RWPE1 (cell line): ENCODE measurements at regions not wholly inside any gene's neighbourhood (a gene's known extent, or its start where the extent isn't known, plus 50 kb on each side); places are given as distances from the start of the nearest gene placed in this dataset.

Source experiments
- CTCF ChIA-PET: fragments of 350-600 bp; sonication (Branson Sonifier 250); formaldehyde crosslinking; extraction: SDS; loops from one replicate; lab custom pipeline; 2021; lab: Yijun Ruan, JAX
- POLR2A ChIA-PET: fragments of 400-600 bp; formaldehyde crosslinking; extraction: SDS; loops from one replicate; lab custom pipeline; 2020; ENCODE audit warnings: antibody characterized with exemption; ENCODE audit not compliant: low non-redundant PET; lab: Yijun Ruan, JAX
- DNase-seq: peaks from one replicate; pipeline ENCODE4 v3.0.0; 2012; ENCODE audit warnings: low spot score
- H3K27ac ChIP-seq: fragments of 450-650 bp; 2 replicates; pipeline ENCODE4 v1.5.1; 2017
- CTCF ChIP-seq: fragments of 450-650 bp; conservative IDR thresholded peaks from 2 replicates; pipeline ENCODE4 v1.5.1; 2017; ENCODE audit warnings: low read depth, mild to moderate bottlenecking

DNA sequence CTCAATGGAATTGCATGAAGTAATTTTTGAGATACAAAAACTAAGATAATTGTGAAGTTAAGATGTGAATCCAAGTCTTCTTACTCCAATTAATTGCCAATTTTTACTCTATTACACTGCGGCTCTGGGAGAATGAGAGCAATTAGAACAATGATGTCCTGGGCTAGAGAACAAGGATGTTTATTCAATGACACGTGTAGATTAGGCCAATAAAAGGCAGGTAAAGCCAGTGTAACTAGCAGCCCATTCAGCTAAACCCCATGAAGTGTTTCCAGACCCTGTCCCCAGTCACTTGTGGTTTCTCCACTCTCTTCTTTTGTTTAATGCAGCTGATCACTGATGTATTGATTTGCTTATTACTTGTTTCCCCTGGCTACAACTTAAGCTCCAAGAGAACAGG lies 381.1 kb upstream of the ARHGEF26 start:
- no peak overlapping the region for H3K27ac ChIP-seq
- DNase-seq: no peak
- ChIA-PET CTCF (interaction anchor here (0.6 to 0.9 kb wide), 2 partner anchors 11 to 125 kb away, joined by 3 to 4 read pairs; no protein-coding TSS in a partner anchor), POLR2A (no interaction called here)
- TF ChIP-seq CTCF: no peak

GRCh38 chr3:153744889-153745288 lies 376.3 kb upstream of the ARHGEF26 start:
- no peak for DNase-seq
- TF ChIP-seq CTCF: no peak
- ChIA-PET CTCF (no interaction called here), POLR2A (no interaction called here)
- no peak overlapping the region for H3K27ac ChIP-seq

- ChIA-PET POLR2A (no interaction called here), CTCF (no interaction called here)
- no peak overlapping the region for H3K27ac ChIP-seq
- no peak for TF ChIP-seq CTCF
- DNase-seq: no peak
Observed at GRCh38 chr3:153746211-153746610, 375.0 kb upstream of the ARHGEF26 start.

DNA sequence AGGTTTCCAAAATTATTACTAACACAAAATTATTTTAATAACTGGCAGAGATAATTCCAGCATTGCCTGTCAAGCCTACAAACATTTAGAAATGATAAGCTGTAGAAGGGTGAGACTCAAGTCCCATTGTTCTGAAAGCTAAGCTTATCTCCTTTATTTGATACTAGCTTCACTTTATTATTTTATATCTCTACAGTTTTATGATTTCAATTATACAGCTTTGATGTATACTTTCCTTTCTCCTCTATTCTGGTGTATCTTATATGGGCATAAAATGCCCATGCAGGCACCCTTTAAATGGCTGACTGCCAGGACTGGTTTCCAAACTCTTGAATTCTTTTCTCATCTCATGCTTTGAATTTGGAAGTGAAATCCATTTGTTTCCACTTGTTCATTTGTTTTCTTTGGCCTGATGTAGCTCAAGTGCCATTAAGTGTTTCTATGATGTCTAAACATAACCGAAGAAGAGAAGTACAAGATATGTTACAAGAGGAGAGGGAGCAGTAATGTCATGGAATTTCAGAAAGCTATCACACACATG lies 372.1 kb upstream of the ARHGEF26 start:
- DNase-seq: no peak
- TF ChIP-seq CTCF: no peak
- ChIA-PET POLR2A (no interaction called here), CTCF (interaction anchor here (0.5 to 0.9 kb wide), 3 partner anchors 16 to 159 kb away, joined by 3 read pairs; no protein-coding TSS in a partner anchor)
- H3K27ac ChIP-seq: no peak overlapping the region

- H3K27ac ChIP-seq: no peak overlapping the region
- POLR2A ChIA-PET: no interaction called here
- TF ChIP-seq CTCF: no peak
- no peak for DNase-seq
- CTCF ChIA-PET: interaction anchor here (0.6 kb wide), 1 partner anchor 30 kb away, joined by 3 read pairs; no protein-coding TSS in a partner anchor
Observed at GRCh38 chr3:153752405-153753027, 368.7 kb upstream of the ARHGEF26 start.

- CTCF ChIA-PET: interaction anchor here (0.6 kb wide), 1 partner anchor 339 kb away, joined by 3 read pairs; no protein-coding TSS in a partner anchor
- no peak for TF ChIP-seq CTCF
- POLR2A ChIA-PET: no interaction called here
- H3K27ac ChIP-seq: no peak overlapping the region
- no peak for DNase-seq
Observed at GRCh38 chr3:153753035-153753434, 368.2 kb upstream of the ARHGEF26 start.
